ENCODE measurements at regions not wholly inside any gene's neighbourhood (a gene's known extent, or its start where the extent isn't known, plus 50 kb on each side); places are given as distances from the start of the nearest gene placed in this dataset.
"Not testable (repeated sequence)": the region's sequence is repeated elsewhere in the genome, so short reads cannot be mapped to it uniquely, and the experiment has no call there.

DNA sequence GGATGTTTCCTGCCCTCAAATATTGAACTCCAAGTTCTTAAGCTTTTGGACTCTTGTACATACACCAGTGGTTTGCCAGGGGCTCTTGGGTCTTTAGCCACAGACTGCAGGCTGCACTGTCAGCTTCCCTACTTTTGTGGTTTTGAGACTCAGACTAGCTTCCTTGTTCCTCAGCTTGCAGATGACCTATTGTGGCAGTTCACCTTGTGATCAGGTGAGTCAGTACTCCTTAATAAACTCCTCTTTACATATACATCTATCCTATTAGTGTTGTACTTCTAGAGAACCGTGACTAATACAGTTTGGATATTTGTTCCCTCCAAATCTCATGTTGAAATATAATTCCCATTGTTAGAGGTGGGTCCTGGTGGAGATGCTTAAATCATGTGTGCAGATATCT lies 681.9 kb upstream of the ARRDC3 start:
- no peak for DNase-seq (ENCODE audit: extremely low read depth in 1 of 11, low read depth in 9 of 11, low spot score in 4 of 11)

- DNase-seq (ENCODE audit: extremely low read depth in 1 of 11, low read depth in 9 of 11, low spot score in 4 of 11), result no peak
These were observed 668.6 kb upstream of the ARRDC3 start for GRCh38 chr5:92051741-92052140.

DNA sequence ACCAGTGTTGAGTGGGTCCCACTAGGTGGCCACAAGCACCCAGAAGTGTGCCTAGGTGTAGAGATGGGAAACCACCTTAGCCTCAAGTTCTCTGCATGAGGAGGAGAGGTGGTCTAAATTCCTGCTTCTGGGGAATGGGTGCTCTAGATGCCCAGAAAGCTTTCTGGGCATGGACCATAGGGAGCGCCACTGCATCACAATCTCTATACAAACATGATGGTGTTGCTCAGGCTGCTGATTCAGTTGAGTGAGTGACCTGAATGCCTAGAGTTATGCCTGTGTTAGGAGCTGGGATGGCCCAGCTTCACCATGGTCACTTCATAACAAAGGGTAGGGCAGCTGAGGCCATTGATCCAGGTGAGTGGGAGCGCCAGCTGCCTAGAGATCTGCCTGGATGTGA lies 667.9 kb upstream of the ARRDC3 start:
- no peak for DNase-seq (ENCODE audit: extremely low read depth in 1 of 11, low read depth in 9 of 11, low spot score in 4 of 11)

- DNase-seq (ENCODE audit: extremely low read depth in 1 of 11, low read depth in 9 of 11, low spot score in 4 of 11), result no peak
These were observed 659.0 kb upstream of the ARRDC3 start for GRCh38 chr5:92041911-92042660.

DNA sequence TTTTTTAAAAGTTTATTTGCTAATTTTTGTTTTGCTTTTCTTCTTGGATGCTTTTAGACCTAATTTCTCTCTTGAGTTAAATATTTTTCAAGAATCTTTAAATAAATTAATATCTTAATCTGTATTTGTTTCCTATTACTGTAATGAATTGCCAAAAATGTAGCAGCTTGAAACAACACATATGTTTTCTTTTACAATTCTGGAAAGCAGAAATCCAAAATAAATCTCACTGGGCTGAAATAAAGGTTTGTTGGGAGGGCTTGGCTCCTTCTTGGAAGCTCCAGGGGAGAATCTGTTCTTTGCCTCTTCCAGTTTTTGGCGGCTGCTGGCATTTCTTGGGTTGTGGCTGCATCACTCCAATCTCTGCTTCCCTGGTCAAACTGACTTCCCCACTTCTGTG lies 658.1 kb upstream of the ARRDC3 start:
- no peak for DNase-seq (ENCODE audit: extremely low read depth in 1 of 11, low read depth in 9 of 11, low spot score in 4 of 11)

DNA sequence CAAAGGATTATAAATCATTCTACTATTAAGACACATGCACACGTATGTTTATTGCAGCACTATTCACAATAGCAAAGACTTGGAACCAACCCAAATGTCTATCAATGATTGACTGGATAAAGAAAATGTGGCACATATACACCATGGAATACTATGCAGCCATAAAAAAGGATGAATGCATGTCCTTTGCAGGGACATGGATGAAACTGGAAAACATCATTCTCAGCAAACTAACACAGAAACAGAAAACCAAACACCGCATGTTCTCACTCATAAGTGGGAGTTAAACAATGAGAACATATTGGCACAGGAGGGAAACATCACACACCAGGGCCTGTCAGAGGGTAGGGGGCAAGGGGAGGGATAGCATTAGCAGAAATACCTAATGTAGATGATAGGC lies 646.7 kb upstream of the ARRDC3 start:
- not testable (repeated sequence) for DNase-seq (ENCODE audit: extremely low read depth in 1 of 11, low read depth in 9 of 11, low spot score in 4 of 11)

DNA sequence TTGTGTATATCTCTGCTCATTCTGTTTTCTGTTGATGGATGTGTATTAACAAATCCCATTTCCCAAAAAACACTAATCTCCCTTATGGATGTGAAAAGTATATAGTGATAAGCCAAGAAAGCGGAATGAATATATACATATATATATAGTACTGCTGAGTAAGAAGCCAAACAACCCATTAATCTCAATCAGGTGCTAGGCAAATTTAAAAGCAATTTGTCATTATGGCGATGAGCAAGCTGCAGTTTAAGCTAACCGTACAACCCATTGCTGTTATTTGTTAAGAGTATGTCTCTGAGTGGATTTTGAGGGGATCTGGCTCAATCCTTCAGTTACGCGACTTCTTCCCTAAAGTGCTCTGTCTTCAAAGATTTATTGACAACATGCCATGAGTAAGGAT lies 640.4 kb upstream of the ARRDC3 start:
- DNase-seq (ENCODE audit: extremely low read depth in 1 of 11, low read depth in 9 of 11, low spot score in 4 of 11), result no peak

DNA sequence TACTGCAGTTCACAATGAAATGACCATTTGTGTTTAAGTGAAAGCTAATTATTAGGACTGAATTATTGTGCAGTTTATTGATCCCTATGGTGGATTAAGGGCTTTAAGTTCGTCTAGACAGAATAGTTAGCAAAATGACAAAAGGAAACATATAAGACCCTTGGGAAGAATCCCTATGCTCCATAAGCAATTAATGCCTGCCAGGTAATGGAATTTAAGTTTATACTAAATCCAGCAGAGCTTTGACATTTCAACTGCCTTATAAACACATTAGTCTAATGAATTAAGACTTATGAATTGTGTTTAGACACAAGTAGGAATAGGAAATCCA lies 640.0 kb upstream of the ARRDC3 start:
- no peak for DNase-seq (ENCODE audit: extremely low read depth in 1 of 11, low read depth in 9 of 11, low spot score in 4 of 11)

- DNase-seq (ENCODE audit: extremely low read depth in 1 of 11, low read depth in 9 of 11, low spot score in 4 of 11), result no peak
These were observed 639.5 kb upstream of the ARRDC3 start for GRCh38 chr5:92022415-92023140.

GRCh38 chr5:92019376-92019990 lies 636.4 kb upstream of the ARRDC3 start:
- DNase-seq (ENCODE audit: extremely low read depth in 1 of 11, low read depth in 9 of 11, low spot score in 4 of 11), result no peak

DNA sequence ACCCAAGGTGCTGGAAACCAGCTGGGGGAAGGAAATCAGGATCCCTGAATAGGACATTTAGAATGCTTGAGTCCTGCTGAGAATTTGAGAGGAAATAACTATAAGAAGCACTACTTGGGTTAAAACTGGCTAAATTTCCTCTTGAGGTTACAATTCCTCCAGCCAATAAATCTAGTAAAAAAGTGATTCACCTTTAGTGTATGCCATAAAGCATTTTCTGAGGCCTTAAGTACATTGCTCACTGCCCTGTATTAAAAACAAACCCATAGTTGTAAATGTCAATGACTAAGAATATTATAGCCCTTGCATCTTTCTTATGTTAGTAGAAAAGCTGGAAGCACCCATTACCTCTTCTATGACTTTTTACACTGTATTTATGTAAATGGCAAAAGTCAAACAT lies 634.7 kb upstream of the ARRDC3 start:
- peak in 5 of 11 donors; percentile 1 to 14 (median 12) for DNase-seq (ENCODE audit: extremely low read depth in 1 of 11, low read depth in 9 of 11, low spot score in 4 of 11)

GRCh38 chr5:92011845-92012244 lies 628.7 kb upstream of the ARRDC3 start:
- not testable (repeated sequence) for DNase-seq (ENCODE audit: extremely low read depth in 1 of 11, low read depth in 9 of 11, low spot score in 4 of 11)

- no peak for DNase-seq (ENCODE audit: extremely low read depth in 1 of 11, low read depth in 9 of 11, low spot score in 4 of 11)
These were observed 620.7 kb upstream of the ARRDC3 start for GRCh38 chr5:92003806-92004205.

- DNase-seq (ENCODE audit: extremely low read depth in 1 of 11, low read depth in 9 of 11, low spot score in 4 of 11), result no peak
These were observed 619.7 kb upstream of the ARRDC3 start for GRCh38 chr5:92002721-92003274.

GRCh38 chr5:91998774-91999173 lies 615.7 kb upstream of the ARRDC3 start:
- no peak for DNase-seq (ENCODE audit: extremely low read depth in 1 of 11, low read depth in 9 of 11, low spot score in 4 of 11)

GRCh38 chr5:91983869-91984268 lies 600.8 kb upstream of the ARRDC3 start:
- no peak for DNase-seq (ENCODE audit: extremely low read depth in 1 of 11, low read depth in 9 of 11, low spot score in 4 of 11)

GRCh38 chr5:91978221-91978882 lies 595.2 kb upstream of the ARRDC3 start:
- no peak for DNase-seq (ENCODE audit: extremely low read depth in 1 of 11, low read depth in 9 of 11, low spot score in 4 of 11)

DNA sequence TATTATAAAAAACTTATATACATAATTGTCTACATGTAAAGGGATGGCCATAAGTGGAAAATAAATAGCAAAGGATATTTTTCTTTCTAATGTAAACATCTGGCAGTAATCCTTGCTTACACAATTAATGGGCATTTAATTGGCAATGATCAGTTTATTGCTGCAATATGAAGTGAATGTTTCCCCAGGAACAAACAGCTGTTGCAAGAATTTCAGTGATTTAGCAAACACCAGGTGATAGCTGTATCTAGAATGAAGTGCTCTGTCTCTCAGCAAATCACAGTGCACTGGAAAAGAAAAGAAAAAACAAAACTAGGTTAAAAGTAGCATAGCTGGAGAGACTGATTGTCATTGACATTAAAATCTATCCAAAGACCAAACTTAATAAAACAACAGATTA lies 594.5 kb upstream of the ARRDC3 start:
- no peak for DNase-seq (ENCODE audit: extremely low read depth in 1 of 11, low read depth in 9 of 11, low spot score in 4 of 11)

GRCh38 chr5:91976451-91976850 lies 593.3 kb upstream of the ARRDC3 start:
- DNase-seq (ENCODE audit: extremely low read depth in 1 of 11, low read depth in 9 of 11, low spot score in 4 of 11), result no peak

DNA sequence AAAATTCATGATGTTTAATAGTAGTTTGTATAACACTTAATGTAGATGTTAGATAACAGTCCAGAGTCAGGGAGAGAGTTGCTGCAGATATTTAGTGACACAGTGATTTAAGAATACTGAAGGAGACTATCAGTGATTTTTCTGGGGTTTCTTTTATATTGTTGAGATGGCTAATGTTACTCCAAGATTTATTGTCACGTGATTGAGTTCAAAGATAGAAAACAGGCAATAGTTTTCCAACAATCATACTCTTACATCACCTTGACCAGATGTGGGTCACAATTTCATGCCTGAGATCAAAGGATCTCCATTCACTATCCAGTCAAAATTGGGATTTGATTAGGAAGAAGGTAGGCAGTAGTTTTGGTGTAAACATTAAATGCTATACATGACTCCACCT lies 580.0 kb upstream of the ARRDC3 start:
- no peak for DNase-seq (ENCODE audit: extremely low read depth in 1 of 11, low read depth in 9 of 11, low spot score in 4 of 11)

Data from renal cortex interstitium (tissue), 11 donors.